ENCODE measurements at regions not wholly inside any gene's neighbourhood (a gene's known extent, or its start where the extent isn't known, plus 50 kb on each side); places are given as distances from the start of the nearest gene placed in this dataset.

- in situ Hi-C loops (cut with MboI) (loop anchor here (10.0 to 25.0 kb wide), 2 partner anchors 502 to 604 kb away; no protein-coding TSS in a partner anchor), intact Hi-C loops (cut with micrococcal nuclease; ENCODE audit: unreplicated experiment) (loop anchor here (10.0 kb wide), 1 partner anchor 592 kb away; no protein-coding TSS in a partner anchor)
- Histone ChIP-seq H3K4me3 (no peak overlapping the region), H3K9ac (ENCODE audit: control insufficient read depth, insufficient read depth, low read length) (no peak overlapping the region), H3K4me1 (ENCODE audit: control insufficient read depth, insufficient read depth, low read length) (no peaks in the 10 kb centered on the region), H4K20me1 (ENCODE audit: control insufficient read depth, insufficient read depth) (no peaks in the 10 kb centered on the region), H3K36me3 (ENCODE audit: control insufficient read depth in 2 of 2, insufficient read depth in 2 of 2, low read length in 1 of 2) (no peaks in the 10 kb centered on the region), H3K9me3 (replicated peaks; ENCODE audit: control insufficient read depth, insufficient read depth, low read length) (no peaks in the 10 kb centered on the region), H3K27ac (ENCODE audit: control insufficient read depth, insufficient read depth) (no peak overlapping the region), H3K79me2 (ENCODE audit: control insufficient read depth, insufficient read depth, low read length) (no peaks in the 10 kb centered on the region), H2AFZ (ENCODE audit: control insufficient read depth, low read depth, low read length) (no peak overlapping the region), H3K27me3 (replicated peaks in 1 of 2; ENCODE audit: control insufficient read depth in 2 of 2, insufficient read depth in 2 of 2, low read length in 1 of 2) (no peaks in the 10 kb centered on the region), H3K4me2 (ENCODE audit: control insufficient read depth, insufficient read depth) (no peak overlapping the region)
- no peak for TF ChIP-seq CEBPB (IDR thresholded peaks at IDR 0.05; ENCODE audit: borderline replicate concordance in 1 of 2, low read depth in 2 of 2, low read length in 2 of 2)
- no peak for TF ChIP-seq CEBPZ (IDR thresholded peaks at IDR 0.05; ENCODE audit: low read depth, low read length)
- no peak for TF ChIP-seq SIN3A (IDR thresholded peaks at IDR 0.05; ENCODE audit: low read depth, low read length)
- TF ChIP-seq, protein P1, sequence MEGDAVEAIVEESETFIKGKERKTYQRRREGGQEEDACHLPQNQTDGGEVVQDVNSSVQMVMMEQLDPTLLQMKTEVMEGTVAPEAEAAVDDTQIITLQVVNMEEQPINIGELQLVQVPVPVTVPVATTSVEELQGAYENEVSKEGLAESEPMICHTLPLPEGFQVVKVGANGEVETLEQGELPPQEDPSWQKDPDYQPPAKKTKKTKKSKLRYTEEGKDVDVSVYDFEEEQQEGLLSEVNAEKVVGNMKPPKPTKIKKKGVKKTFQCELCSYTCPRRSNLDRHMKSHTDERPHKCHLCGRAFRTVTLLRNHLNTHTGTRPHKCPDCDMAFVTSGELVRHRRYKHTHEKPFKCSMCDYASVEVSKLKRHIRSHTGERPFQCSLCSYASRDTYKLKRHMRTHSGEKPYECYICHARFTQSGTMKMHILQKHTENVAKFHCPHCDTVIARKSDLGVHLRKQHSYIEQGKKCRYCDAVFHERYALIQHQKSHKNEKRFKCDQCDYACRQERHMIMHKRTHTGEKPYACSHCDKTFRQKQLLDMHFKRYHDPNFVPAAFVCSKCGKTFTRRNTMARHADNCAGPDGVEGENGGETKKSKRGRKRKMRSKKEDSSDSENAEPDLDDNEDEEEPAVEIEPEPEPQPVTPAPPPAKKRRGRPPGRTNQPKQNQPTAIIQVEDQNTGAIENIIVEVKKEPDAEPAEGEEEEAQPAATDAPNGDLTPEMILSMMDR (IDR thresholded peaks at IDR 0.05 in 2 of 3, conservative IDR thresholded peaks at IDR 0.05 in 1 of 3; ENCODE audit: control insufficient read depth in 2 of 3, extremely low read depth in 1 of 3, insufficient read depth in 1 of 3, low read depth in 3 of 3, low read length in 3 of 3): no peak
- no peak for TF ChIP-seq EED (IDR thresholded peaks at IDR 0.05; ENCODE audit: low read depth)
- TF ChIP-seq NRF1 (conservative IDR thresholded peaks at IDR 0.05; ENCODE audit: low read depth, low read length): no peak
- no peak for TF ChIP-seq RBBP5 (conservative IDR thresholded peaks at IDR 0.05)
- TF ChIP-seq BACH1 (IDR thresholded peaks at IDR 0.05; ENCODE audit: borderline replicate concordance): no peak
- TF ChIP-seq FOXM1 (IDR thresholded peaks at IDR 0.05; ENCODE audit: low read depth, low read length): no peak
- TF ChIP-seq SMAD1 (IDR thresholded peaks at IDR 0.05; ENCODE audit: low read depth, partially characterized antibody): no peak
- TF ChIP-seq LARP7 (IDR thresholded peaks at IDR 0.05): no peak
- no peak for TF ChIP-seq IRF4 (IDR thresholded peaks at IDR 0.05; ENCODE audit: low read depth, low read length)
- no peak for TF ChIP-seq WRNIP1 (IDR thresholded peaks at IDR 0.05; ENCODE audit: borderline replicate concordance, low read depth, low read length)
- TF ChIP-seq NFYB (IDR thresholded peaks at IDR 0.05; ENCODE audit: insufficient read depth, low read depth, low read length): no peak
- no peak for TF ChIP-seq NBN (IDR thresholded peaks at IDR 0.05)
- FAIRE-seq: no peak
- ChIA-PET POLR2A (no interaction called here), RAD21 (ENCODE audit: unreplicated experiment) (interaction anchor here (0.6 kb wide), 1 partner anchor 952 kb away, joined by 3 read pairs; no protein-coding TSS in a partner anchor), SMC1A (ENCODE audit: uncharacterized antibody, unreplicated experiment) (interaction anchor here (1.1 to 2.3 kb wide), 3 partner anchors 9 to 144 kb away, joined by 3 to 6 read pairs (median 3); no protein-coding TSS in a partner anchor), CTCF (interaction anchor here (1.8 kb wide), 1 partner anchor 10 kb away, joined by 5 read pairs; no protein-coding TSS in a partner anchor)
- no peak for DNase-seq (ENCODE audit: low read depth, low spot score)
- BruUV-seq (replicated peaks): no TSS peak
- ATAC-seq: no peak
- 33% methylated on average over 4 of the region's 4 CpGs for WGBS (ENCODE audit: insufficient coverage, insufficient replicate concordance, low lambda C conversion rate, missing lambda C conversion rate)
These were observed 165.5 kb upstream of the FAM20A start for GRCh38 chr17:68766640-68767039.
